SK-N-SH (cell line): ENCODE measurements at regions not wholly inside any gene's neighbourhood (a gene's known extent, or its start where the extent isn't known, plus 50 kb on each side); places are given as distances from the start of the nearest gene placed in this dataset.

ENCODE experiments used
- CTCF ChIP-seq: fragments of 200-600 bp; sonication (generic); IDR thresholded peaks from 2 replicates; pipeline ENCODE4 v1.6.1; 2017; ENCODE audit warnings: antibody characterized with exemption, mild to moderate bottlenecking, moderate library complexity
- GABPA ChIP-seq: IDR thresholded peaks from 2 replicates; pipeline ENCODE4 v1.4.0; 2012; ENCODE audit warnings: low read depth, mild to moderate bottlenecking
- MAX ChIP-seq: IDR thresholded peaks from 2 replicates; pipeline ENCODE4 v1.4.0; 2012; ENCODE audit warnings: low read depth
- TF ChIP-seq, protein P1 (sequence below): IDR thresholded peaks from 2 replicates; pipeline ENCODE4 v1.6.1; 2012; ENCODE audit warnings: mild to moderate bottlenecking, low read depth, low read length, moderate library complexity
- TF ChIP-seq, protein P2 (sequence below): fragments of 150-350 bp; IDR thresholded peaks from 2 replicates; pipeline ENCODE4 v1.6.1; 2016; ENCODE audit warnings: mild to moderate bottlenecking, low read depth, low read length

GRCh38 chr18:67242001-67242400 is 274.5 kb downstream of the DSEL start:
- TF ChIP-seq, protein P1, sequence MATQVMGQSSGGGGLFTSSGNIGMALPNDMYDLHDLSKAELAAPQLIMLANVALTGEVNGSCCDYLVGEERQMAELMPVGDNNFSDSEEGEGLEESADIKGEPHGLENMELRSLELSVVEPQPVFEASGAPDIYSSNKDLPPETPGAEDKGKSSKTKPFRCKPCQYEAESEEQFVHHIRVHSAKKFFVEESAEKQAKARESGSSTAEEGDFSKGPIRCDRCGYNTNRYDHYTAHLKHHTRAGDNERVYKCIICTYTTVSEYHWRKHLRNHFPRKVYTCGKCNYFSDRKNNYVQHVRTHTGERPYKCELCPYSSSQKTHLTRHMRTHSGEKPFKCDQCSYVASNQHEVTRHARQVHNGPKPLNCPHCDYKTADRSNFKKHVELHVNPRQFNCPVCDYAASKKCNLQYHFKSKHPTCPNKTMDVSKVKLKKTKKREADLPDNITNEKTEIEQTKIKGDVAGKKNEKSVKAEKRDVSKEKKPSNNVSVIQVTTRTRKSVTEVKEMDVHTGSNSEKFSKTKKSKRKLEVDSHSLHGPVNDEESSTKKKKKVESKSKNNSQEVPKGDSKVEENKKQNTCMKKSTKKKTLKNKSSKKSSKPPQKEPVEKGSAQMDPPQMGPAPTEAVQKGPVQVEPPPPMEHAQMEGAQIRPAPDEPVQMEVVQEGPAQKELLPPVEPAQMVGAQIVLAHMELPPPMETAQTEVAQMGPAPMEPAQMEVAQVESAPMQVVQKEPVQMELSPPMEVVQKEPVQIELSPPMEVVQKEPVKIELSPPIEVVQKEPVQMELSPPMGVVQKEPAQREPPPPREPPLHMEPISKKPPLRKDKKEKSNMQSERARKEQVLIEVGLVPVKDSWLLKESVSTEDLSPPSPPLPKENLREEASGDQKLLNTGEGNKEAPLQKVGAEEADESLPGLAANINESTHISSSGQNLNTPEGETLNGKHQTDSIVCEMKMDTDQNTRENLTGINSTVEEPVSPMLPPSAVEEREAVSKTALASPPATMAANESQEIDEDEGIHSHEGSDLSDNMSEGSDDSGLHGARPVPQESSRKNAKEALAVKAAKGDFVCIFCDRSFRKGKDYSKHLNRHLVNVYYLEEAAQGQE, result no peak
- TF ChIP-seq CTCF (no peak), MAX (no peak), GABPA (no peak)
- TF ChIP-seq, protein P2, sequence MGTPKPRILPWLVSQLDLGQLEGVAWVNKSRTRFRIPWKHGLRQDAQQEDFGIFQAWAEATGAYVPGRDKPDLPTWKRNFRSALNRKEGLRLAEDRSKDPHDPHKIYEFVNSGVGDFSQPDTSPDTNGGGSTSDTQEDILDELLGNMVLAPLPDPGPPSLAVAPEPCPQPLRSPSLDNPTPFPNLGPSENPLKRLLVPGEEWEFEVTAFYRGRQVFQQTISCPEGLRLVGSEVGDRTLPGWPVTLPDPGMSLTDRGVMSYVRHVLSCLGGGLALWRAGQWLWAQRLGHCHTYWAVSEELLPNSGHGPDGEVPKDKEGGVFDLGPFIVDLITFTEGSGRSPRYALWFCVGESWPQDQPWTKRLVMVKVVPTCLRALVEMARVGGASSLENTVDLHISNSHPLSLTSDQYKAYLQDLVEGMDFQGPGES, result no peak
